WTC11 (cell line): ENCODE measurements at regions not wholly inside any gene's neighbourhood (a gene's known extent, or its start where the extent isn't known, plus 50 kb on each side); places are given as distances from the start of the nearest gene placed in this dataset.

Experiments used
- ATAC-seq: fragments of 200-7000 bp; cut with Tn5 transposase; 2 replicates; pipeline ENCODE4 v1.10.0; 2021; ENCODE audit warnings: mild to moderate bottlenecking, moderate library complexity
- CTCF ChIA-PET: fragments of 300-600 bp; sonication (Branson Sonifier 250); formaldehyde crosslinking; loops from one replicate; lab custom pipeline; 2021; ENCODE audit warnings: antibody characterized with exemption; lab: Charles Lee
- POLR2A ChIA-PET: fragments of 350-600 bp; sonication (Branson Sonifier 250); formaldehyde crosslinking; loops from one replicate; lab custom pipeline; 2021; ENCODE audit warnings: antibody characterized with exemption; lab: Charles Lee
- DNase-seq: peaks from one replicate; pipeline ENCODE4 v3.0.0; 2021; ENCODE audit warnings: low spot score
- H3K27ac Mint-ChIP-seq: 2 replicates; pipeline ENCODE4 v1.8.0; 2021; ENCODE audit warnings: mixed read lengths
- H3K27me3 Mint-ChIP-seq: 2 replicates; pipeline ENCODE4 v1.8.0; 2021; ENCODE audit warnings: low read depth, mild to moderate bottlenecking, moderate library complexity, mixed read lengths
- H3K36me3 Mint-ChIP-seq: 2 replicates; pipeline ENCODE4 v1.8.0; 2021; ENCODE audit warnings: mixed read lengths
- H3K4me1 Mint-ChIP-seq: 2 replicates; pipeline ENCODE4 v1.8.0; 2022; ENCODE audit warnings: mixed read lengths
- H3K4me3 Mint-ChIP-seq: 2 replicates; pipeline ENCODE4 v1.8.0; 2021; ENCODE audit warnings: mild to moderate bottlenecking, moderate library complexity, mixed read lengths
- H3K9me3 Mint-ChIP-seq: 2 replicates; pipeline ENCODE4 v1.8.0; 2021; ENCODE audit warnings: mixed read lengths
- ARID4B ChIP-seq: sonication (generic); formaldehyde crosslinking; IDR thresholded peaks from 2 replicates; pipeline ENCODE4 v1.8.0; 2023; ENCODE audit warnings: missing genetic modification reagents, mild to moderate bottlenecking, borderline replicate concordance
- ATF1 ChIP-seq: sonication (generic); formaldehyde crosslinking; IDR thresholded peaks from 2 replicates; pipeline ENCODE4 v1.8.1; 2023; ENCODE audit warnings: mild to moderate bottlenecking, moderate library complexity, missing genetic modification reagents
- CREM ChIP-seq: sonication (generic); formaldehyde crosslinking; IDR thresholded peaks from 2 replicates; pipeline ENCODE4 v1.8.1; 2022; ENCODE audit warnings: mild to moderate bottlenecking, missing genetic modification reagents, moderate library complexity
- FOXJ3 ChIP-seq: sonication (generic); formaldehyde crosslinking; IDR thresholded peaks from 2 replicates; pipeline ENCODE4 v1.9.0; 2021; ENCODE audit warnings: missing genetic modification reagents, mild to moderate bottlenecking, borderline replicate concordance
- GRHL2 ChIP-seq: fragments of 250-450 bp; sonication (Bioruptor Pico); IDR thresholded peaks from 2 replicates; pipeline ENCODE4 v1.8.0; 2022; ENCODE audit warnings: mild to moderate bottlenecking, moderate library complexity; ENCODE audit not compliant: insufficient replicate concordance, severe bottlenecking
- JAZF1 ChIP-seq: fragments of 250-450 bp; sonication (Bioruptor Pico); IDR thresholded peaks from 2 replicates; pipeline ENCODE4 v1.9.0; 2021; ENCODE audit warnings: moderate library complexity, mild to moderate bottlenecking, inconsistent platforms
- JUN ChIP-seq: sonication (generic); formaldehyde crosslinking; IDR thresholded peaks from 2 replicates; pipeline ENCODE4 v1.8.0; 2023; ENCODE audit warnings: mild to moderate bottlenecking, missing genetic modification reagents
- MXD4 ChIP-seq: fragments of 250-450 bp; sonication (Bioruptor Pico); IDR thresholded peaks from 2 replicates; pipeline ENCODE4 v1.8.0; 2021; ENCODE audit warnings: mild to moderate bottlenecking, moderate library complexity, borderline replicate concordance
- NFATC4 ChIP-seq: fragments of 250-450 bp; sonication (Bioruptor Pico); IDR thresholded peaks from 2 replicates; pipeline ENCODE4 v1.9.0; 2021; ENCODE audit warnings: mild to moderate bottlenecking
- NFE2L1 ChIP-seq: sonication (generic); formaldehyde crosslinking; IDR thresholded peaks from 2 replicates; pipeline ENCODE4 v1.8.1; 2023; ENCODE audit warnings: missing genetic modification reagents
- NR2C2 ChIP-seq: sonication (generic); formaldehyde crosslinking; IDR thresholded peaks from 2 replicates; pipeline ENCODE4 v1.8.0; 2022; ENCODE audit warnings: mild to moderate bottlenecking, missing genetic modification reagents
- OVOL2 ChIP-seq: fragments of 250-450 bp; sonication (Bioruptor Pico); IDR thresholded peaks from 2 replicates; pipeline ENCODE4 v1.9.0; 2021; ENCODE audit warnings: mild to moderate bottlenecking, borderline replicate concordance
- SMAD3 ChIP-seq: sonication (generic); formaldehyde crosslinking; IDR thresholded peaks from 2 replicates; pipeline ENCODE4 v1.8.0; 2022; ENCODE audit warnings: missing genetic modification reagents, mild to moderate bottlenecking, borderline replicate concordance
- SP1 ChIP-seq: sonication (generic); formaldehyde crosslinking; conservative IDR thresholded peaks from 2 replicates; pipeline ENCODE4 v1.8.1; 2022; ENCODE audit warnings: missing genetic modification reagents
- TCF7 ChIP-seq: sonication (generic); formaldehyde crosslinking; IDR thresholded peaks from 2 replicates; pipeline ENCODE4 v1.8.0; 2022; ENCODE audit warnings: mild to moderate bottlenecking, low read depth, missing genetic modification reagents, moderate library complexity
- USF1 ChIP-seq: sonication (generic); formaldehyde crosslinking; IDR thresholded peaks from 2 replicates; pipeline ENCODE4 v1.8.0; 2022; ENCODE audit warnings: mild to moderate bottlenecking, missing genetic modification reagents
- ZNF232 ChIP-seq: sonication (generic); formaldehyde crosslinking; IDR thresholded peaks from 2 replicates; pipeline ENCODE4 v1.8.0; 2022; ENCODE audit warnings: mild to moderate bottlenecking, missing genetic modification reagents
- ZNF263 ChIP-seq: sonication (generic); formaldehyde crosslinking; IDR thresholded peaks from 2 replicates; pipeline ENCODE4 v1.8.1; 2022; ENCODE audit warnings: low read depth, mild to moderate bottlenecking, moderate library complexity, missing genetic modification reagents
- ZNF425 ChIP-seq: fragments of 250-450 bp; sonication (Bioruptor Pico); conservative IDR thresholded peaks from 2 replicates; pipeline ENCODE4 v1.9.0; 2021; ENCODE audit warnings: mild to moderate bottlenecking
- ZNF532 ChIP-seq: fragments of 250-450 bp; sonication (Bioruptor Pico); IDR thresholded peaks from 2 replicates; pipeline ENCODE4 v1.9.0; 2021; ENCODE audit warnings: mild to moderate bottlenecking, borderline replicate concordance
- ZSCAN18 ChIP-seq: fragments of 250-450 bp; sonication (Bioruptor Pico); IDR thresholded peaks from 2 replicates; pipeline ENCODE4 v2.1.2; 2022; ENCODE audit warnings: mild to moderate bottlenecking, moderate library complexity
- TF ChIP-seq, protein P1 (sequence below): sonication (generic); formaldehyde crosslinking; IDR thresholded peaks from 2 replicates; pipeline ENCODE4 v1.8.1; 2023; ENCODE audit warnings: mild to moderate bottlenecking, missing genetic modification reagents, moderate library complexity

GRCh38 chr2:51595836-51596235, 563.9 kb upstream of the NRXN1 start:
- Mint-ChIP-seq H3K9me3 (peaks cover 9% of the 10 kb centered on the region), H3K27ac (no peak overlapping the region), H3K36me3 (no peaks in the 10 kb centered on the region), H3K4me3 (no peak overlapping the region), H3K4me1 (peaks cover 22% of the 10 kb centered on the region), H3K27me3 (no peaks in the 10 kb centered on the region)
- ChIA-PET CTCF (no interaction called here), POLR2A (no interaction called here)
- ATAC-seq, result no peak
- DNase-seq, result no peak
- TF ChIP-seq GRHL2 (CRISPR knock-in tag) (no peak), CREM (CRISPR knock-in tag) (no peak), ATF1 (CRISPR knock-in tag) (no peak), JUN (CRISPR knock-in tag) (no peak), ZNF263 (CRISPR knock-in tag) (no peak), OVOL2 (CRISPR knock-in tag) (no peak), USF1 (CRISPR knock-in tag) (no peak), TCF7 (CRISPR knock-in tag) (no peak), SMAD3 (CRISPR knock-in tag) (no peak), SP1 (CRISPR knock-in tag) (no peak), NR2C2 (CRISPR knock-in tag) (no peak), NFATC4 (no peak), FOXJ3 (CRISPR knock-in tag) (no peak), ZNF425 (CRISPR knock-in tag) (no peak), ZSCAN18 (CRISPR knock-in tag) (no peak), MXD4 (CRISPR knock-in tag) (no peak)
- TF ChIP-seq, protein P1, sequence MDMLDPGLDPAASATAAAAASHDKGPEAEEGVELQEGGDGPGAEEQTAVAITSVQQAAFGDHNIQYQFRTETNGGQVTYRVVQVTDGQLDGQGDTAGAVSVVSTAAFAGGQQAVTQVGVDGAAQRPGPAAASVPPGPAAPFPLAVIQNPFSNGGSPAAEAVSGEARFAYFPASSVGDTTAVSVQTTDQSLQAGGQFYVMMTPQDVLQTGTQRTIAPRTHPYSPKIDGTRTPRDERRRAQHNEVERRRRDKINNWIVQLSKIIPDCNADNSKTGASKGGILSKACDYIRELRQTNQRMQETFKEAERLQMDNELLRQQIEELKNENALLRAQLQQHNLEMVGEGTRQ (CRISPR knock-in tag), result no peak

- Mint-ChIP-seq H3K36me3 (no peaks in the 10 kb centered on the region), H3K27ac (no peak overlapping the region), H3K27me3 (no peaks in the 10 kb centered on the region), H3K4me3 (no peak overlapping the region), H3K9me3 (no peaks in the 10 kb centered on the region), H3K4me1 (no peaks in the 10 kb centered on the region)
- ChIA-PET CTCF (no interaction called here), POLR2A (no interaction called here)
- ATAC-seq, result peak; percentile 90
- no peak for DNase-seq
- TF ChIP-seq ARID4B, result no peak
- no peak for TF ChIP-seq NFE2L1 (CRISPR knock-in tag)
- no peak for TF ChIP-seq ZNF532 (CRISPR knock-in tag)
- TF ChIP-seq JAZF1 (CRISPR knock-in tag), result no peak
- TF ChIP-seq TCF7 (CRISPR knock-in tag), result no peak
- TF ChIP-seq ZNF232 (CRISPR knock-in tag), result no peak
Measured at GRCh38 chr2:51581636-51582267, 549.8 kb upstream of the NRXN1 start.
